Liver (tissue), 8 donors: ENCODE measurements at regions not wholly inside any gene's neighbourhood (a gene's known extent, or its start where the extent isn't known, plus 50 kb on each side); places are given as distances from the start of the nearest gene placed in this dataset.

Experiments
- DNase-seq: peaks from one replicate; pipeline ENCODE4 v3.0.0-alpha.2; 2017; ENCODE audit warnings: low spot score
- H3K27ac ChIP-seq, 2 donors: one replicate each; pipeline ENCODE4 v1.7.0; 2013; ENCODE audit warnings: inconsistent platforms in 2 of 2, low read length in 2 of 2, control low read depth in 1 of 2, low read depth in 1 of 2, mild to moderate bottlenecking in 1 of 2
- H3K27me3 ChIP-seq, 4 donors: one replicate each; pipeline versions ENCODE4 v1.6.1 to v1.7.0; 2013; ENCODE audit warnings: low read length in 3 of 4, inconsistent platforms in 1 of 4, mild to moderate bottlenecking in 1 of 4, moderate library complexity in 1 of 4; ENCODE audit not compliant: control insufficient read depth in 4 of 4, insufficient read depth in 4 of 4
- H3K36me3 ChIP-seq, 4 donors: one replicate each; pipeline versions ENCODE4 v1.6.1 to v1.7.0; 2013; ENCODE audit warnings: low read length in 3 of 4, mild to moderate bottlenecking in 3 of 4, low read depth in 1 of 4, moderate library complexity in 1 of 4; ENCODE audit not compliant: control insufficient read depth in 4 of 4, insufficient read depth in 3 of 4
- H3K4me1 ChIP-seq, 4 donors: one replicate each; pipeline versions ENCODE4 v1.6.1 to v1.7.0; 2013; ENCODE audit warnings: low read length in 3 of 4, mild to moderate bottlenecking in 3 of 4, moderate library complexity in 1 of 4; ENCODE audit not compliant: control insufficient read depth in 4 of 4, insufficient read depth in 4 of 4
- H3K4me3 ChIP-seq, 3 donors: one replicate each; pipeline versions ENCODE4 v1.6.1 to v1.7.0; 2013; ENCODE audit warnings: low read length in 3 of 3, control low read depth in 1 of 3, low read depth in 1 of 3, mild to moderate bottlenecking in 1 of 3
- H3K9ac ChIP-seq, 2 donors: one replicate each; pipeline ENCODE4 v1.7.0; 2013; ENCODE audit warnings: low read length in 2 of 2, mild to moderate bottlenecking in 2 of 2, moderate library complexity in 2 of 2, control low read depth in 1 of 2, low read depth in 1 of 2
- H3K9me3 ChIP-seq, 4 donors: one replicate each; pipeline versions ENCODE4 v1.6.1 to v1.7.0; 2013; ENCODE audit warnings: low read length in 3 of 4; ENCODE audit not compliant: control insufficient read depth in 4 of 4
- ATF3 ChIP-seq: IDR thresholded peaks from 2 replicates; pipeline ENCODE4 v1.6.1; 2016; ENCODE audit warnings: antibody characterized with exemption
- CTCF ChIP-seq: fragments of 150-350 bp; IDR thresholded peaks from 2 replicates; pipeline ENCODE4 v1.5.1; 2017; ENCODE audit warnings: improper control_type of control experiment, low read depth, low read length; ENCODE audit not compliant: missing input control
- EGR1 ChIP-seq, 2 donors: IDR thresholded peaks; 2 replicates each; pipeline ENCODE4 v1.6.1; 2016 to 2018; ENCODE audit warnings: antibody characterized with exemption in 2 of 2, low read depth in 2 of 2
- FOXA1 ChIP-seq: IDR thresholded peaks from 2 replicates; pipeline ENCODE4 v1.6.1; 2016; ENCODE audit warnings: antibody characterized with exemption
- FOXA2 ChIP-seq: IDR thresholded peaks from 2 replicates; pipeline ENCODE4 v1.6.1; 2016; ENCODE audit warnings: antibody characterized with exemption
- GABPA ChIP-seq, 2 donors: IDR thresholded peaks in 1 of 2; conservative IDR thresholded peaks in 1 of 2; 2 replicates each; pipeline ENCODE4 v1.6.1; 2016; ENCODE audit warnings: antibody characterized with exemption in 2 of 2, mild to moderate bottlenecking in 1 of 2, moderate library complexity in 1 of 2
- HNF4A ChIP-seq, 2 donors: conservative IDR thresholded peaks; 2 replicates each; pipeline ENCODE4 v1.6.1; 2016; ENCODE audit warnings: antibody characterized with exemption in 2 of 2, mild to moderate bottlenecking in 2 of 2
- HNF4G ChIP-seq: IDR thresholded peaks from 2 replicates; pipeline ENCODE4 v1.6.1; 2016; ENCODE audit warnings: antibody characterized with exemption
- JUND ChIP-seq, 2 donors: IDR thresholded peaks; 2 replicates each; pipeline ENCODE4 v1.6.1; 2016; ENCODE audit warnings: antibody characterized with exemption in 2 of 2
- MAX ChIP-seq: IDR thresholded peaks from 2 replicates; pipeline ENCODE4 v1.6.1; 2016; ENCODE audit warnings: antibody characterized with exemption
- NR2F2 ChIP-seq: IDR thresholded peaks from 2 replicates; pipeline ENCODE4 v1.6.1; 2016; ENCODE audit warnings: antibody characterized with exemption
- RAD21 ChIP-seq, 2 donors: IDR thresholded peaks; 2 replicates each; pipeline ENCODE4 v1.6.1; 2016; ENCODE audit warnings: antibody characterized with exemption in 2 of 2, mild to moderate bottlenecking in 2 of 2
- RXRA ChIP-seq, 2 donors: IDR thresholded peaks; 2 replicates each; pipeline ENCODE4 v1.6.1; 2017 to 2018; ENCODE audit warnings: antibody characterized with exemption in 2 of 2, mild to moderate bottlenecking in 1 of 2
- SP1 ChIP-seq: IDR thresholded peaks from 2 replicates; pipeline ENCODE4 v1.6.1; 2018; ENCODE audit warnings: antibody characterized with exemption, mild to moderate bottlenecking
- TAF1 ChIP-seq: conservative IDR thresholded peaks from 2 replicates; pipeline ENCODE4 v1.6.1; 2016; ENCODE audit warnings: antibody characterized with exemption, mild to moderate bottlenecking
- YY1 ChIP-seq: IDR thresholded peaks from 2 replicates; pipeline ENCODE4 v1.6.1; 2016; ENCODE audit warnings: antibody characterized with exemption, mild to moderate bottlenecking
- ZBTB33 ChIP-seq: IDR thresholded peaks from 2 replicates; pipeline ENCODE4 v1.6.1; 2016; ENCODE audit warnings: antibody characterized with exemption
- WGBS: extraction: QIAGEN DNeasy Blood & Tissue Kit; methylation state at CpG from one replicate; pipeline ENCODE4 v1.1.7; 2013; 5-methylcytosine and 5-hydroxymethylcytosine counted together
- donor health status: healthy.
- donor health status: healthy.
- donor health status: healthy.
- donor health status: healthy.
- donor health status: healthy.

- 57% methylated on average over 1 of the region's 1 CpG for WGBS
- Histone ChIP-seq H3K27me3 (no peaks in the 10 kb centered on the region), H3K4me1 (no peaks in the 10 kb centered on the region), H3K27ac (no peak overlapping the region), H3K4me3 (no peak overlapping the region), H3K9ac (no peak overlapping the region), H3K9me3 (no peaks in the 10 kb centered on the region), H3K36me3 (no peaks in the 10 kb centered on the region)
- no peak for DNase-seq
- TF ChIP-seq JUND (IDR thresholded peaks at IDR 0.05) (no peak), RXRA (IDR thresholded peaks at IDR 0.05) (no peak), TAF1 (no peak), NR2F2 (no peak), CTCF (no peak), GABPA (IDR thresholded peaks at IDR 0.05 in 1 of 2, conservative IDR thresholded peaks at IDR 0.05 in 1 of 2) (no peak), FOXA2 (no peak), SP1 (no peak), FOXA1 (no peak), RAD21 (IDR thresholded peaks at IDR 0.05) (no peak), HNF4G (no peak), MAX (no peak), HNF4A (conservative IDR thresholded peaks at IDR 0.05) (no peak), ATF3 (no peak), YY1 (no peak)
Observed at GRCh38 chr3:116824208-116824607, 114.6 kb downstream of the TUSC7 start.

- Histone ChIP-seq H3K9ac (no peak overlapping the region), H3K27me3 (no peaks in the 10 kb centered on the region), H3K27ac (no peak overlapping the region), H3K9me3 (no peaks in the 10 kb centered on the region), H3K36me3 (no peaks in the 10 kb centered on the region), H3K4me1 (no peaks in the 10 kb centered on the region), H3K4me3 (no peak overlapping the region)
- TF ChIP-seq GABPA (IDR thresholded peaks at IDR 0.05 in 1 of 2, conservative IDR thresholded peaks at IDR 0.05 in 1 of 2) (no peak), TAF1 (no peak), EGR1 (IDR thresholded peaks at IDR 0.05; ENCODE audit: low read depth in 2 of 2) (no peak), FOXA2 (no peak), SP1 (no peak), ATF3 (no peak), ZBTB33 (no peak), FOXA1 (no peak), CTCF (no peak), YY1 (no peak)
- no peak for DNase-seq
Observed at GRCh38 chr3:116833202-116833601, 123.6 kb downstream of the TUSC7 start.
